ENCODE measurements at regions not wholly inside any gene's neighbourhood (a gene's known extent, or its start where the extent isn't known, plus 50 kb on each side); places are given as distances from the start of the nearest gene placed in this dataset.

DNA sequence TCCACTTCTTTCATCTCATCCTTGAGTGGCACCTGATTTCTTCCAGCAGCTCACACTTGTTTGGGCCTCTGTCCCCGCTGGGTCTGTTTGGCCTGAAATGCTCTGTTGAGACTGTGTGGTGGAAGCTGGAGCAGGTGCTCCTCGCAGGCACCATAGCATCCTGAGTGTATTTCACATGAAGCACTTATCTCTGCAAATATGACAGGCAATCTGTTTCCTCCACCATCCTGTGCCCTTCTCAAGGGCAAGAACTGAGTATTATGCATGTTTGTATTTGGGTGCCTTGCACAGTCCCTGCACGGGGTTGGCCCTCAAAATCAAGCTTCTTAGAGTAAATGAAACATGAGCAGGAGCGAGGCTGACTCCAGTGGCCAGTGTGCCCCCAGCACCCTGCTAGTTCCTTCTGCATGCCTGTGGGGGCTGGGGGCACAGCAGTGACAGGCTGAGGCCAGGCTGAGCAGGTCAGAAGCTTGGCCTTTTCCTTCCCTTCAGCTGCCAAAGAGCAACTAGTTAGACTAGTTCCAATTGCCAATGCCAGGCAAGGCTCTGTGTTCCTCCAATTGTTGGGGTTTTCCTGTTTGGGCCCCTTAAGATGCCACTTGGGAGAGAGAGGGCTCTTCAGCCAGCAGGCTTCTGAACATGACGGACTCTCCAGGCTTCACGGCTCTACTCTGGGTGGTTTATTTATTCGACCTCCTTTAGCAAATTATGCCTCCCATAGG, 129.6 kb upstream of the ATP1A1 start:
- no peaks in the 10 kb centered on the region for H3K36me3 ChIP-seq (replicated peaks in 1 of 2; ENCODE audit: control extremely low read depth in 1 of 2, control insufficient read depth in 1 of 2, extremely low read depth in 1 of 2, insufficient read depth in 2 of 2, low read length in 1 of 2)
- ATAC-seq (ENCODE audit: low read depth): no peak
- no peak overlapping the region for H3K9ac ChIP-seq (ENCODE audit: low read length)
- no peaks in the 10 kb centered on the region for H3K79me2 ChIP-seq (ENCODE audit: control insufficient read depth, insufficient read depth, low read length)
- Mint-ChIP-seq H3K4me1 (no peaks in the 10 kb centered on the region), H3K4me3 (no peak overlapping the region), H3K9me3 (ENCODE audit: insufficient read depth) (no peaks in the 10 kb centered on the region), H3K27me3 (peaks cover 10% of the 10 kb centered on the region), H3K27ac (no peak overlapping the region)
- no peaks in the 10 kb centered on the region for H3K27me3 ChIP-seq (replicated peaks in 1 of 4; ENCODE audit: control extremely low read depth in 1 of 4, control insufficient read depth in 3 of 4, insufficient read depth in 4 of 4, low read length in 3 of 4)
- H3K4me3 ChIP-seq (ENCODE audit: control extremely low read depth in 1 of 5, extremely low read depth in 1 of 5, insufficient read depth in 1 of 5, low read depth in 2 of 5, low read length in 4 of 5): no peak overlapping the region
- POLR2A ChIA-PET: no interaction called here
- TF ChIP-seq, protein P1, sequence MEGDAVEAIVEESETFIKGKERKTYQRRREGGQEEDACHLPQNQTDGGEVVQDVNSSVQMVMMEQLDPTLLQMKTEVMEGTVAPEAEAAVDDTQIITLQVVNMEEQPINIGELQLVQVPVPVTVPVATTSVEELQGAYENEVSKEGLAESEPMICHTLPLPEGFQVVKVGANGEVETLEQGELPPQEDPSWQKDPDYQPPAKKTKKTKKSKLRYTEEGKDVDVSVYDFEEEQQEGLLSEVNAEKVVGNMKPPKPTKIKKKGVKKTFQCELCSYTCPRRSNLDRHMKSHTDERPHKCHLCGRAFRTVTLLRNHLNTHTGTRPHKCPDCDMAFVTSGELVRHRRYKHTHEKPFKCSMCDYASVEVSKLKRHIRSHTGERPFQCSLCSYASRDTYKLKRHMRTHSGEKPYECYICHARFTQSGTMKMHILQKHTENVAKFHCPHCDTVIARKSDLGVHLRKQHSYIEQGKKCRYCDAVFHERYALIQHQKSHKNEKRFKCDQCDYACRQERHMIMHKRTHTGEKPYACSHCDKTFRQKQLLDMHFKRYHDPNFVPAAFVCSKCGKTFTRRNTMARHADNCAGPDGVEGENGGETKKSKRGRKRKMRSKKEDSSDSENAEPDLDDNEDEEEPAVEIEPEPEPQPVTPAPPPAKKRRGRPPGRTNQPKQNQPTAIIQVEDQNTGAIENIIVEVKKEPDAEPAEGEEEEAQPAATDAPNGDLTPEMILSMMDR (IDR thresholded peaks at IDR 0.05): no peak
- TF ChIP-seq EZH2 (IDR thresholded peaks at IDR 0.05; ENCODE audit: borderline replicate concordance, insufficient read depth, low read depth, low read length, poor library complexity, severe bottlenecking): no peak
- intact Hi-C loops (cut with micrococcal nuclease): no loop called here
- no peak for DNase-seq
- H3K4me1 ChIP-seq (ENCODE audit: control insufficient read depth in 2 of 2, insufficient read depth in 2 of 2, low read length in 2 of 2): no peaks in the 10 kb centered on the region
- H3K4me2 ChIP-seq (replicated peaks; ENCODE audit: low read depth, low read length, poor library complexity, severe bottlenecking): no peak overlapping the region
- no peak overlapping the region for H2AFZ ChIP-seq (ENCODE audit: insufficient read depth, low read depth, low read length, poor library complexity, severe bottlenecking)
- 45% methylated on average over 2 of the region's 7 CpGs for WGBS (ENCODE audit: insufficient coverage)
- no peak overlapping the region for H3K27ac ChIP-seq (ENCODE audit: low read length in 2 of 2)
- no peaks in the 10 kb centered on the region for H4K20me1 ChIP-seq (ENCODE audit: control insufficient read depth, insufficient read depth, low read length, poor library complexity, severe bottlenecking)
- H3K9me3 ChIP-seq (ENCODE audit: control extremely low read depth in 1 of 3, control insufficient read depth in 2 of 3, insufficient read depth in 1 of 3, low read length in 2 of 3): no peaks in the 10 kb centered on the region
- CTCF ChIA-PET: interaction anchor here (0.5 kb wide), 1 partner anchor 531 kb away, joined by 3 read pairs; no protein-coding TSS in a partner anchor

DNA sequence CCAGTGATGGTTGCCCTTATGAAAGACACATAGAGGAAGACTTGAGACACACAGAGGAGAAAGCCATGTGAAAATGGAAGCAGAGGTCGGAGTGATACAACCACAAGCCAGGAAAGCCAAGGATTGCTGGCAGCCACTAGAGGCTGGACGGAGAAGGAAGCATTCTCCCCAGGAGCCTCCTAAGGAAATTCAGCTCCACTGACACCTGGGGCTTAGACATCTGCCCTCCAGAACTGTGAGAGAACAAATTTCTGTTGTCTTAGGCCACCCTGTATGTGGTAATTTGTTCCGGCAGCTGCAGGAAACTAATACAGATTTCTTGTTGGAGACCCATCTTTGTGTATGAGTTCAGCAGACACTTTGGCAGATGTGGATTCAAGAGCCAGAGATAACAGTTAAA, 126.9 kb upstream of the ATP1A1 start:
- ChIA-PET CTCF (no interaction called here), POLR2A (no interaction called here)
- no peak overlapping the region for H3K9ac ChIP-seq (ENCODE audit: low read length)
- no peak overlapping the region for H3K27ac Mint-ChIP-seq
- no peak overlapping the region for H3K27ac ChIP-seq (ENCODE audit: low read length in 2 of 2)
- DNase-seq: no peak
- H3K36me3 ChIP-seq (replicated peaks in 1 of 2; ENCODE audit: control extremely low read depth in 1 of 2, control insufficient read depth in 1 of 2, extremely low read depth in 1 of 2, insufficient read depth in 2 of 2, low read length in 1 of 2): no peaks in the 10 kb centered on the region
- no peak overlapping the region for H3K4me3 Mint-ChIP-seq
- H3K4me1 Mint-ChIP-seq: no peaks in the 10 kb centered on the region
- TF ChIP-seq EZH2 (IDR thresholded peaks at IDR 0.05; ENCODE audit: borderline replicate concordance, insufficient read depth, low read depth, low read length, poor library complexity, severe bottlenecking): no peak
- TF ChIP-seq, protein P1 (IDR thresholded peaks at IDR 0.05): no peak
- no peaks in the 10 kb centered on the region for H3K27me3 ChIP-seq (replicated peaks in 1 of 4; ENCODE audit: control extremely low read depth in 1 of 4, control insufficient read depth in 3 of 4, insufficient read depth in 4 of 4, low read length in 3 of 4)
- intact Hi-C loops (cut with micrococcal nuclease): no loop called here
- H3K9me3 Mint-ChIP-seq (ENCODE audit: insufficient read depth): no peaks in the 10 kb centered on the region
- H3K4me2 ChIP-seq (replicated peaks; ENCODE audit: low read depth, low read length, poor library complexity, severe bottlenecking): no peak overlapping the region
- no peaks in the 10 kb centered on the region for H3K9me3 ChIP-seq (ENCODE audit: control extremely low read depth in 1 of 3, control insufficient read depth in 2 of 3, insufficient read depth in 1 of 3, low read length in 2 of 3)
- H3K27me3 Mint-ChIP-seq: peaks cover 2% of the 10 kb centered on the region
- H3K79me2 ChIP-seq (ENCODE audit: control insufficient read depth, insufficient read depth, low read length): no peaks in the 10 kb centered on the region
- no peaks in the 10 kb centered on the region for H3K4me1 ChIP-seq (ENCODE audit: control insufficient read depth in 2 of 2, insufficient read depth in 2 of 2, low read length in 2 of 2)
- no peak for ATAC-seq (ENCODE audit: low read depth)
- 84% methylated on average over 3 of the region's 3 CpGs for WGBS (ENCODE audit: insufficient coverage)
- H4K20me1 ChIP-seq (ENCODE audit: control insufficient read depth, insufficient read depth, low read length, poor library complexity, severe bottlenecking): no peaks in the 10 kb centered on the region
- no peak overlapping the region for H2AFZ ChIP-seq (ENCODE audit: insufficient read depth, low read depth, low read length, poor library complexity, severe bottlenecking)
- no peak overlapping the region for H3K4me3 ChIP-seq (ENCODE audit: control extremely low read depth in 1 of 5, extremely low read depth in 1 of 5, insufficient read depth in 1 of 5, low read depth in 2 of 5, low read length in 4 of 5)
